ENCODE measurements at regions not wholly inside any gene's neighbourhood (a gene's known extent, or its start where the extent isn't known, plus 50 kb on each side); places are given as distances from the start of the nearest gene placed in this dataset.

DNA sequence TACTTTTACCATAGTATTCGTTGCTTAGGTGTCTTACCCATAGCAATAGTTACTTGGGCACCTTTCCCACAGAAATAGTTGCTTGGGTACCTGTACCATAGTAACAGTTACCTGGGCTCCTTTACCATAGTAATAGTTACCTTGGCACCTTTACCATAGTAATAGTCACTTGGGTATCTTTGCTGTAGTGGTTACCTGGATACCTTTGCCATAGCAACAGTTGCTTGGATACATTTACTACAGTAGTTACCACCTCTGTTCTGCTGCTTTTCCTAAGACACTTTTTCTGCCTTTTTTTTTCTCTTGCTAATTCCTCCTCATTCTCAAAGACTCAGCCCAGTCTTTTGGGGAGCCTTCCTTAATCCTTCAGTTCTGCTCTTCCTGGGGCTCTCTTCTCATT is 272.8 kb upstream of the PUDP start:
- Histone ChIP-seq H3K9me3 (ENCODE audit: control insufficient read depth, low read depth, low read length) (no peaks in the 10 kb centered on the region), H4K5ac (ENCODE audit: insufficient read length, low read depth, low read length) (no peak overlapping the region), H3K14ac (ENCODE audit: insufficient read depth, low read length) (no peak overlapping the region), H2BK120ac (ENCODE audit: low read depth, low read length, poor library complexity, severe bottlenecking) (no peak overlapping the region), H3K18ac (ENCODE audit: insufficient read length, low read depth, low read length) (no peak overlapping the region), H3K79me2 (ENCODE audit: insufficient read depth, low read length) (no peaks in the 10 kb centered on the region), H3K23ac (ENCODE audit: insufficient read length, low read depth, low read length) (no peak overlapping the region), H3K4me1 (ENCODE audit: insufficient read depth, low read length) (no peaks in the 10 kb centered on the region), H2AFZ (ENCODE audit: low read length) (no peak overlapping the region), H2BK5ac (ENCODE audit: insufficient read length, low read length) (no peak overlapping the region), H4K91ac (ENCODE audit: insufficient read length, low read depth, low read length) (no peak overlapping the region), H4K8ac (replicated peaks; ENCODE audit: insufficient read length, low read depth, low read length) (no peak overlapping the region), H3T11ph (ENCODE audit: low read length) (no peak overlapping the region), H3K4me2 (ENCODE audit: insufficient read depth, insufficient read length, low read length) (no peak overlapping the region), H3K4ac (ENCODE audit: low read depth, low read length) (no peak overlapping the region), H4K20me1 (ENCODE audit: control insufficient read depth, insufficient read depth, insufficient read length) (no peaks in the 10 kb centered on the region), H3K27me3 (ENCODE audit: insufficient read depth, low read length) (no peaks in the 10 kb centered on the region), H3K9ac (ENCODE audit: extremely low read depth, insufficient read length, low read length) (no peak overlapping the region), H3K23me2 (ENCODE audit: insufficient read length, low read depth, low read length, poor library complexity, severe bottlenecking) (no peaks in the 10 kb centered on the region), H3K56ac (ENCODE audit: insufficient read length, low read depth, low read length) (no peak overlapping the region), H2BK15ac (ENCODE audit: low read depth, low read length) (no peak overlapping the region), H3K27ac (ENCODE audit: insufficient read length, low read depth, low read length) (no peak overlapping the region), H2BK12ac (ENCODE audit: insufficient read length, low read depth, low read length) (no peak overlapping the region), H2BK20ac (ENCODE audit: low read depth, low read length, poor library complexity, severe bottlenecking) (no peak overlapping the region), H3K79me1 (ENCODE audit: insufficient read depth, low read depth, low read length, poor library complexity, severe bottlenecking) (no peaks in the 10 kb centered on the region), H2AK5ac (ENCODE audit: insufficient read length, low read length) (no peak overlapping the region)
- DNase-seq: no peak
- H3K4me1 Mint-ChIP-seq: no peaks in the 10 kb centered on the region
- peaks cover 0 to 2% of the 10 kb centered on the region in 2 experiments; a peak in 1 of 5 replicates for H3K9me3 Mint-ChIP-seq
- no peak for TF ChIP-seq CTCF (conservative IDR thresholded peaks at IDR 0.05)
- H3K4me3 Mint-ChIP-seq: no peak overlapping the region
- H3K27me3 Mint-ChIP-seq (ENCODE audit: low read depth): peaks cover 3% of the 10 kb centered on the region
- H3K36me3 Mint-ChIP-seq (ENCODE audit: insufficient read depth in 1 of 3, low read depth in 3 of 3): 0 out of 7 replicates have a peak, but pooled peaks cover 0 to 4% (median 0%) of the 10 kb centered on the region in 3 experiments
- H3K27ac Mint-ChIP-seq: no peak overlapping the region
- no CpG with 5 or more reads among the region's 1 CpG for WGBS (ENCODE audit: extremely low coverage, insufficient read length, low lambda C conversion rate)

All from H9 (cell line).